ENCODE measurements at regions not wholly inside any gene's neighbourhood (a gene's known extent, or its start where the extent isn't known, plus 50 kb on each side); places are given as distances from the start of the nearest gene placed in this dataset.

- Histone ChIP-seq H3K36me3 (ENCODE audit: insufficient read depth, insufficient read length, low read length) (no peaks in the 10 kb centered on the region), H3K27me3 (ENCODE audit: insufficient read depth, insufficient read length) (no peaks in the 10 kb centered on the region), H3K9me3 (ENCODE audit: insufficient read depth, low read length) (no peaks in the 10 kb centered on the region; the same call in 1 of the 2 replicates), H3K4me1 (ENCODE audit: insufficient read depth, insufficient read length) (no peaks in the 10 kb centered on the region), H3K4me3 (ENCODE audit: insufficient read length, low read depth) (no peak overlapping the region), H3K9ac (ENCODE audit: insufficient read length, low read depth) (no peak overlapping the region)
- DNase-seq (ENCODE audit: low read depth, low spot score) = no peak
- TF ChIP-seq ZNF274 (IDR thresholded peaks at IDR 0.05; ENCODE audit: low read depth, low read length) = no peak
- TF ChIP-seq YY1 (IDR thresholded peaks at IDR 0.05; ENCODE audit: insufficient read depth, insufficient read length) = no peak
- TF ChIP-seq SUZ12 (IDR thresholded peaks at IDR 0.05; ENCODE audit: extremely low read depth, insufficient read depth, insufficient read length) = no peak
Measured at GRCh38 chr4:20337261-20337664, 85.6 kb downstream of the SLIT2 start.

- no peaks in the 10 kb centered on the region for H3K36me3 ChIP-seq (ENCODE audit: insufficient read depth, insufficient read length, low read length)
- no peak for DNase-seq (ENCODE audit: low read depth, low spot score)
- H3K4me1 ChIP-seq (ENCODE audit: insufficient read depth, insufficient read length) = no peaks in the 10 kb centered on the region
- no peak for TF ChIP-seq YY1 (IDR thresholded peaks at IDR 0.05; ENCODE audit: insufficient read depth, insufficient read length)
- TF ChIP-seq SUZ12 (IDR thresholded peaks at IDR 0.05; ENCODE audit: extremely low read depth, insufficient read depth, insufficient read length) = no peak
- no peak for TF ChIP-seq ZNF274 (IDR thresholded peaks at IDR 0.05; ENCODE audit: low read depth, low read length)
- no peak overlapping the region for H3K4me3 ChIP-seq (ENCODE audit: insufficient read length, low read depth)
- no peak overlapping the region for H3K9ac ChIP-seq (ENCODE audit: insufficient read length, low read depth)
- no peaks in the 10 kb centered on the region for H3K27me3 ChIP-seq (ENCODE audit: insufficient read depth, insufficient read length)
- no peaks in the 10 kb centered on the region; the same call in 1 of the 2 replicates for H3K9me3 ChIP-seq (ENCODE audit: insufficient read depth, low read length)
Measured at GRCh38 chr4:20338841-20339240, 87.1 kb downstream of the SLIT2 start.

- no peaks in the 10 kb centered on the region for H3K4me1 ChIP-seq (ENCODE audit: insufficient read depth, insufficient read length)
- no peaks in the 10 kb centered on the region for H3K36me3 ChIP-seq (ENCODE audit: insufficient read depth, insufficient read length, low read length)
- H3K9ac ChIP-seq (ENCODE audit: insufficient read length, low read depth) = no peak overlapping the region
- H3K27me3 ChIP-seq (ENCODE audit: insufficient read depth, insufficient read length) = no peaks in the 10 kb centered on the region
- DNase-seq (ENCODE audit: low read depth, low spot score) = no peak
- H3K4me3 ChIP-seq (ENCODE audit: insufficient read length, low read depth) = no peak overlapping the region
- H3K9me3 ChIP-seq (ENCODE audit: insufficient read depth, low read length) = no peaks in the 10 kb centered on the region; the same call in 1 of the 2 replicates
- no peak for TF ChIP-seq ZNF274 (IDR thresholded peaks at IDR 0.05; ENCODE audit: low read depth, low read length)
- no peak for TF ChIP-seq YY1 (IDR thresholded peaks at IDR 0.05; ENCODE audit: insufficient read depth, insufficient read length)
- TF ChIP-seq SUZ12 (IDR thresholded peaks at IDR 0.05; ENCODE audit: extremely low read depth, insufficient read depth, insufficient read length) = no peak
Measured at GRCh38 chr4:20341134-20341738, 89.5 kb downstream of the SLIT2 start.

- Histone ChIP-seq H3K4me1 (ENCODE audit: insufficient read depth, insufficient read length) (no peaks in the 10 kb centered on the region), H3K36me3 (ENCODE audit: insufficient read depth, insufficient read length, low read length) (no peaks in the 10 kb centered on the region), H3K9me3 (ENCODE audit: insufficient read depth, low read length) (no peaks in the 10 kb centered on the region), H3K4me3 (ENCODE audit: insufficient read length, low read depth) (no peak overlapping the region), H3K27me3 (ENCODE audit: insufficient read depth, insufficient read length) (no peaks in the 10 kb centered on the region), H3K9ac (ENCODE audit: insufficient read length, low read depth) (no peak overlapping the region)
- no peak for DNase-seq (ENCODE audit: low read depth, low spot score)
- TF ChIP-seq ZNF274 (IDR thresholded peaks at IDR 0.05; ENCODE audit: low read depth, low read length) (no peak), SUZ12 (IDR thresholded peaks at IDR 0.05; ENCODE audit: extremely low read depth, insufficient read depth, insufficient read length) (no peak), YY1 (IDR thresholded peaks at IDR 0.05; ENCODE audit: insufficient read depth, insufficient read length) (no peak)
Measured at GRCh38 chr4:20347531-20347930, 95.8 kb downstream of the SLIT2 start.

- H3K9ac ChIP-seq (ENCODE audit: insufficient read length, low read depth) = no peak overlapping the region
- no peaks in the 10 kb centered on the region for H3K9me3 ChIP-seq (ENCODE audit: insufficient read depth, low read length)
- H3K36me3 ChIP-seq (ENCODE audit: insufficient read depth, insufficient read length, low read length) = no peaks in the 10 kb centered on the region
- DNase-seq (ENCODE audit: low read depth, low spot score) = no peak
- no peaks in the 10 kb centered on the region for H3K27me3 ChIP-seq (ENCODE audit: insufficient read depth, insufficient read length)
- H3K4me1 ChIP-seq (ENCODE audit: insufficient read depth, insufficient read length) = no peaks in the 10 kb centered on the region
- no peak overlapping the region for H3K4me3 ChIP-seq (ENCODE audit: insufficient read length, low read depth)
- no peak for TF ChIP-seq ZNF274 (IDR thresholded peaks at IDR 0.05; ENCODE audit: low read depth, low read length)
- no peak for TF ChIP-seq SUZ12 (IDR thresholded peaks at IDR 0.05; ENCODE audit: extremely low read depth, insufficient read depth, insufficient read length)
- TF ChIP-seq YY1 (IDR thresholded peaks at IDR 0.05; ENCODE audit: insufficient read depth, insufficient read length) = no peak
Measured at GRCh38 chr4:20348411-20348810, 96.7 kb downstream of the SLIT2 start.

GRCh38 chr4:20351360-20352162, 99.9 kb downstream of the SLIT2 start:
- TF ChIP-seq ZNF274 (IDR thresholded peaks at IDR 0.05; ENCODE audit: low read depth, low read length) = no peak
- no peak for TF ChIP-seq SUZ12 (IDR thresholded peaks at IDR 0.05; ENCODE audit: extremely low read depth, insufficient read depth, insufficient read length)
- no peak for TF ChIP-seq YY1 (IDR thresholded peaks at IDR 0.05; ENCODE audit: insufficient read depth, insufficient read length)
- Histone ChIP-seq H3K27me3 (ENCODE audit: insufficient read depth, insufficient read length) (no peaks in the 10 kb centered on the region), H3K36me3 (ENCODE audit: insufficient read depth, insufficient read length, low read length) (no peaks in the 10 kb centered on the region), H3K4me1 (ENCODE audit: insufficient read depth, insufficient read length) (no peaks in the 10 kb centered on the region), H3K9me3 (ENCODE audit: insufficient read depth, low read length) (no peaks in the 10 kb centered on the region), H3K9ac (ENCODE audit: insufficient read length, low read depth) (no peak overlapping the region), H3K4me3 (ENCODE audit: insufficient read length, low read depth) (no peak overlapping the region)
- no peak for DNase-seq (ENCODE audit: low read depth, low spot score)

GRCh38 chr4:20352163-20352431, 100.4 kb downstream of the SLIT2 start:
- Histone ChIP-seq H3K36me3 (ENCODE audit: insufficient read depth, insufficient read length, low read length) (no peaks in the 10 kb centered on the region), H3K4me1 (ENCODE audit: insufficient read depth, insufficient read length) (no peaks in the 10 kb centered on the region), H3K9ac (ENCODE audit: insufficient read length, low read depth) (no peak overlapping the region), H3K4me3 (ENCODE audit: insufficient read length, low read depth) (no peak overlapping the region), H3K9me3 (ENCODE audit: insufficient read depth, low read length) (no peaks in the 10 kb centered on the region), H3K27me3 (ENCODE audit: insufficient read depth, insufficient read length) (no peaks in the 10 kb centered on the region)
- DNase-seq (ENCODE audit: low read depth, low spot score) = no peak
- TF ChIP-seq ZNF274 (IDR thresholded peaks at IDR 0.05; ENCODE audit: low read depth, low read length) (no peak), YY1 (IDR thresholded peaks at IDR 0.05; ENCODE audit: insufficient read depth, insufficient read length) (no peak), SUZ12 (IDR thresholded peaks at IDR 0.05; ENCODE audit: extremely low read depth, insufficient read depth, insufficient read length) (no peak)
